ENCODE measurements at regions not wholly inside any gene's neighbourhood (a gene's known extent, or its start where the extent isn't known, plus 50 kb on each side); places are given as distances from the start of the nearest gene placed in this dataset.

- no peak overlapping the region for H3K4me3 ChIP-seq (ENCODE audit: low read depth, low read length)
- ChIA-PET POLR2A (interaction anchor here (0.7 kb wide), 1 partner anchor 273 kb away, joined by 3 read pairs; no protein-coding TSS in a partner anchor), CTCF (no interaction called here)
Measured at GRCh38 chr2:144211065-144211464, 308.9 kb downstream of the ZEB2 start.

GRCh38 chr2:144210076-144210475, 309.8 kb downstream of the ZEB2 start:
- H3K36me3 ChIP-seq (ENCODE audit: control insufficient read depth, insufficient read depth, low read length), result no peaks in the 10 kb centered on the region; the same call in 1 of the 2 replicates
- no peak for TF ChIP-seq CTCF (IDR thresholded peaks at IDR 0.05; ENCODE audit: insufficient read depth, low read depth, low read length)
- H3K27me3 ChIP-seq (ENCODE audit: control insufficient read depth, insufficient read depth, low read length), result no peaks in the 10 kb centered on the region
- ChIA-PET CTCF (interaction anchor here (0.5 kb wide), 1 partner anchor 18 kb away, joined by 5 read pairs; no protein-coding TSS in a partner anchor), POLR2A (no interaction called here)
- no peak overlapping the region for H3K4me3 ChIP-seq (ENCODE audit: low read depth, low read length)
- DNase-seq (ENCODE audit: low read depth), result no peak

More at GRCh38 chr2:144211065-144211464, 308.9 kb downstream of the ZEB2 start:
- no peak for TF ChIP-seq CTCF (IDR thresholded peaks at IDR 0.05; ENCODE audit: insufficient read depth, low read depth, low read length)
- no peaks in the 10 kb centered on the region; the same call in 1 of the 2 replicates for H3K36me3 ChIP-seq (ENCODE audit: control insufficient read depth, insufficient read depth, low read length)
- no peaks in the 10 kb centered on the region for H3K27me3 ChIP-seq (ENCODE audit: control insufficient read depth, insufficient read depth, low read length)
- no peak for DNase-seq (ENCODE audit: low read depth)

- H3K4me3 ChIP-seq (ENCODE audit: low read depth, low read length), result no peak overlapping the region
- POLR2A ChIA-PET, result no interaction called here
- no peak for DNase-seq (ENCODE audit: low read depth)
- no peaks in the 10 kb centered on the region for H3K27me3 ChIP-seq (ENCODE audit: control insufficient read depth, insufficient read depth, low read length)
- TF ChIP-seq CTCF (IDR thresholded peaks at IDR 0.05; ENCODE audit: insufficient read depth, low read depth, low read length), result no peak
- no peaks in the 10 kb centered on the region; the same call in 1 of the 2 replicates for H3K36me3 ChIP-seq (ENCODE audit: control insufficient read depth, insufficient read depth, low read length)
- CTCF ChIA-PET, result no interaction called here
Measured at GRCh38 chr2:144208924-144209323, 311.0 kb downstream of the ZEB2 start.

GRCh38 chr2:144206019-144206418, 313.9 kb downstream of the ZEB2 start:
- no peaks in the 10 kb centered on the region; the same call in 1 of the 2 replicates for H3K36me3 ChIP-seq (ENCODE audit: control insufficient read depth, insufficient read depth, low read length)
- no peak for DNase-seq (ENCODE audit: low read depth)
- no peak for TF ChIP-seq CTCF (IDR thresholded peaks at IDR 0.05; ENCODE audit: insufficient read depth, low read depth, low read length)
- no peaks in the 10 kb centered on the region for H3K27me3 ChIP-seq (ENCODE audit: control insufficient read depth, insufficient read depth, low read length)
- H3K4me3 ChIP-seq (ENCODE audit: low read depth, low read length), result no peak overlapping the region
- ChIA-PET CTCF (no interaction called here), POLR2A (no interaction called here)

GRCh38 chr2:144201868-144202468, 318.0 kb downstream of the ZEB2 start:
- TF ChIP-seq CTCF (IDR thresholded peaks at IDR 0.05; ENCODE audit: insufficient read depth, low read depth, low read length), result no peak
- POLR2A ChIA-PET, result no interaction called here
- DNase-seq (ENCODE audit: low read depth), result no peak
- CTCF ChIA-PET, result interaction anchor here (1.4 to 1.7 kb wide), 2 partner anchors 10 to 11 kb away, joined by 5 read pairs; no protein-coding TSS in a partner anchor
- Histone ChIP-seq H3K36me3 (ENCODE audit: control insufficient read depth, insufficient read depth, low read length) (no peaks in the 10 kb centered on the region), H3K27me3 (ENCODE audit: control insufficient read depth, insufficient read depth, low read length) (no peaks in the 10 kb centered on the region), H3K4me3 (ENCODE audit: low read depth, low read length) (no peak overlapping the region)
